ENCODE measurements at regions not wholly inside any gene's neighbourhood (a gene's known extent, or its start where the extent isn't known, plus 50 kb on each side); places are given as distances from the start of the nearest gene placed in this dataset.

DNA sequence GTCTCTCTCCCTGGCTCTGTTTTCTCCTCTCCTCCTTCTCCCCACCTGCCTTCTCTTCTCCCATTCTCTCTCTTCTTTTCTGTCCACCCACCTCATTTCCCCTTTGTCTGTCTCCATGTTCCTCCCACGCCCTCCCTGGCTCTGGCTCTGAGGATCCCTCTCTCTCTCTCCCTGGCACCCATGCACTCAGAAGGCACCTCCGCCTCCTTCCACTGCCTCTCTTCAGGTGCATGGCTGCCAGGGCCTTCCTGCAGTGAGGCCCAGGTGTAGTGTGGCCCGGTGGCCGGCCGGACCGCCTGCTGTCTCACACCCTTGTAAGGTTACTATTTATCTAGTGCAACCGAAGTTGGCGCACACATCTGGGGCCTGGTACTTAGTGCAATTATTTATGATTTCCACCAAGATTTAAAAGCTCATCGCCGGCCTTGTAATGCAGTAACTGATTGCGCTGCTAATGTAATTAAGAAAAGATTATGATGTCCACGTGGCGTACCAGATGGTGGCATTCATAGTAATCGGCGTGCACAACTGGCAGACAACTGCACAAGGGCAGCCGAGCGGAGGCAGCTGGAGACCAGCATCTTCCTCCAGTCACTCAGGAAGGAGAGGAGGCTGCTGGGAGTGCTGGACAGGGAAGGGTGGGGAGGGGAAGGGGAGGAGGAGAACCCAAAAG is 50.4 kb upstream of the MVB12B start:
- TF ChIP-seq, protein P1, sequence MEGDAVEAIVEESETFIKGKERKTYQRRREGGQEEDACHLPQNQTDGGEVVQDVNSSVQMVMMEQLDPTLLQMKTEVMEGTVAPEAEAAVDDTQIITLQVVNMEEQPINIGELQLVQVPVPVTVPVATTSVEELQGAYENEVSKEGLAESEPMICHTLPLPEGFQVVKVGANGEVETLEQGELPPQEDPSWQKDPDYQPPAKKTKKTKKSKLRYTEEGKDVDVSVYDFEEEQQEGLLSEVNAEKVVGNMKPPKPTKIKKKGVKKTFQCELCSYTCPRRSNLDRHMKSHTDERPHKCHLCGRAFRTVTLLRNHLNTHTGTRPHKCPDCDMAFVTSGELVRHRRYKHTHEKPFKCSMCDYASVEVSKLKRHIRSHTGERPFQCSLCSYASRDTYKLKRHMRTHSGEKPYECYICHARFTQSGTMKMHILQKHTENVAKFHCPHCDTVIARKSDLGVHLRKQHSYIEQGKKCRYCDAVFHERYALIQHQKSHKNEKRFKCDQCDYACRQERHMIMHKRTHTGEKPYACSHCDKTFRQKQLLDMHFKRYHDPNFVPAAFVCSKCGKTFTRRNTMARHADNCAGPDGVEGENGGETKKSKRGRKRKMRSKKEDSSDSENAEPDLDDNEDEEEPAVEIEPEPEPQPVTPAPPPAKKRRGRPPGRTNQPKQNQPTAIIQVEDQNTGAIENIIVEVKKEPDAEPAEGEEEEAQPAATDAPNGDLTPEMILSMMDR (IDR thresholded peaks at IDR 0.05) = no peak
- no peak for TF ChIP-seq POLR2A (IDR thresholded peaks at IDR 0.05)

Measured in Peyer's patch (tissue), 4 donors.